ENCODE measurements at regions not wholly inside any gene's neighbourhood (a gene's known extent, or its start where the extent isn't known, plus 50 kb on each side); places are given as distances from the start of the nearest gene placed in this dataset.
"Not testable (repeated sequence)": the region's sequence is repeated elsewhere in the genome, so short reads cannot be mapped to it uniquely, and the experiment has no call there.

GRCh38 chr1:194476351-194476750 is 1289.9 kb upstream of the B3GALT2 start:
- DNase-seq, result no peak

DNA sequence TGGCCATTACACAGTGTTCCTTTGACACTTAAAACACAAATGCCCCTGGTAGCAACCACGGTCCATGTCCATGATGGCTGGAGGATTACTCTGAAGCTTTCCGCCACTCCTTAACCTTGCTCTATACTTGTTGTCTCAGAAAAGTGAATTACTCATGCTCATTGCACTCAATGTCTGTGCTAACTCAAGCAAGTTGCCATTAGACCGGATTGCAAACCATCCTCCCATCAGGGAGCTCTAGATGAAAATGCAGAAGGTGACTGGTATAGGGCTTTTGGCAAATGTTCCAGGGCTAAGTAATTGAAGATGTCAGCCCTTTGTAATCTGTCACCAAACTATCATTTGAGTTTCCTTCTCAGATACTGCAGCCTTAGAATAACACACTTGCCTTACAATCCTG is 1288.3 kb upstream of the B3GALT2 start:
- peak; percentile 97 for DNase-seq

GRCh38 chr1:194473766-194474165 is 1287.4 kb upstream of the B3GALT2 start:
- DNase-seq, result peak; percentile 80

DNA sequence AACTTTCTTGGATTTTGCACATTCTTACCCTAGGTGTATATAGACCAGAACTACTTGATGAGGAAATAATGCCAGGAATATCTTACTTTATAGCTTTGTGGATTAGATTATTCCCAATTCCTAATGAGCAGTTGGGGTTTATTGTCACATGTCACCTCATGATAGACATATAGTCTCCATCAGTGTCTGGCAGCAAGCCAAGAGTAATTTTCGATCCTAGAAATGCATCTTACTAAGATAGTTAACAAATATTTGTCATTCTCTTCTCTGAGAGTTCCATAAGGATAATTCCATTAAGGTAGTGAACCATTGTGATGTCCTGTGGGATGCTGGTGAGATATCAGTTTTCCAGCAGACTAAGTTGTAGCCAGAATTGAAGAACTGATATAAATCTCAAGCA is 1282.9 kb upstream of the B3GALT2 start:
- no peak for DNase-seq

- no peak for DNase-seq
Measured at GRCh38 chr1:194466706-194467105, 1280.3 kb upstream of the B3GALT2 start.

DNA sequence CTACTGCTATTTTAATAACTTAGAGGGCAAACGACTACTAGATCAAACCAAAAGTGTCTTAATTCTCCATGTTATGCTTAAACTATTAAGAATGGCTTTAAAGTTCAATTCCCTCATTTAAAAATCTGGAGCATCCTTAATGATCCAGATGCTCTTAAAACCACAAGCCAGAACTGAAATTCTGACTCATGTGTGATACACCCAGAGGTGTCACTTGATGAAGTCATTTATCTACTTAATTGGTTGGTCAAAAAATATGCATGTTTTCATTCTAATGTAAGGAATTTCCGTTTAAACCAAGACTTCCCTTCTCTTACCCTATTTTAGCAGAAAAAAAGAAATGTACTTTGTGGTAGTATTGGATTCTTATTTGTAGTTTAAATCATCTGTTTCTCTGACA is 1261.2 kb upstream of the B3GALT2 start:
- DNase-seq, result no peak

GRCh38 chr1:194445244-194445643 is 1258.8 kb upstream of the B3GALT2 start:
- no peak for DNase-seq

- DNase-seq, result peak; percentile 60
Measured at GRCh38 chr1:194442901-194443575, 1256.6 kb upstream of the B3GALT2 start.

- DNase-seq, result no peak
Measured at GRCh38 chr1:194437135-194437534, 1250.7 kb upstream of the B3GALT2 start.

DNA sequence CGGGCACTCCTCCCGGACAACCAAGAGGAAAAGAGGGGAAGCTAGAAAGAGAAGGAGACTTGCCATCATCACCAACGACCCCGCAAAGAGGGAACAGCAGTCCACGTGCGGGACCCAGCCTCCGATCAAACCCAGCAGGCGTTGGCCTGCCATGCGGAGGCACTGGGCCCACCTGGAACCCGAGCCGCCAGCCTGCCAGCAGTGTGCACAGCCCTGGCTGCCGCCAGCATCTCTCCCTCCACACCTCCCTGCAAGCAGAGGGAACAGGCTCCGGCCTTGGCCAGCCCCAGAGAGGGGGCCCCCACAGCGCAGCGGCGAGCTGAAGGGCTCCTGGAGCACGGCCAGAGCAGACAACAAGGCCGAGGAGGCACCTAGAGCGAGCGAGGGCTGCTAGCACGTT is 1244.7 kb upstream of the B3GALT2 start:
- no peak for DNase-seq

DNA sequence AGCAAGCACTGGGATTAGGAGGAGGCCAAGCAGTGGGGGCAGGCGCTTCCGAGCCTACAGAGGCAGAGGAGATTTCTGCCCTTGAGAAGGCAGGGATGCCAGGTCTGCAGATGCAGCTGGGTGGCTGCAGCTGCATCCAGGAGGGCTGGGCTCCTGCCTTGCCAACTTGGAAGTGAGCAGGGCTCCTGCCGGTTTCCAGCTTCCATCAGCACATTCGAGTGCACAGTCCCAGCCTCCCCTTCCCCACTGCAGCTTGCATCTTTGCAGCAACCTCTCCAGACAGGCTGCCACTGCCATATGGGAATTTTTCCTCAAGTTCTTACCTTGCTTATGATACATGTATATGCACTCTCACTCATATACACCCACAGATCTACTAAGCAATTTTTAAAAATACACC is 1234.3 kb upstream of the B3GALT2 start:
- no peak for DNase-seq

DNA sequence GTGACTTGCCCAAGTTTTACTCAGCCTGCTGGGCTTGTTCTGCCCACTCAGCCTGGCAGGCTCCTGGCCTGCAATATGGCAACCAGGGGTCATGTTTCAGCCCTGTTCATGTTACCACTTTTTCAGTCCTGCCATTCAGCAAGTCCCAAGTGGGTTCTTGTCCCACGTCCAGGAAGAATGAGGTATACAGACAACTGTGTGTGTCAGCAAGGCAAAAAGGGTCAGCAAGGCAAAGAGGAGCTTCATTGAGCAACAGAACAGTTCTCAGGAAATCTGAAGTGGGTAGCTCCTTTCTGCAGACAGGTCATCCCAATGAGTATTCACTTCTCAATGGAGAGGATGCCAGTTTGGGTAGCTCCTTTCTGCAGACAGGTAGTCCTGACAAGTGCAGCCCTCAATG is 1233.3 kb upstream of the B3GALT2 start:
- DNase-seq, result no peak

DNA sequence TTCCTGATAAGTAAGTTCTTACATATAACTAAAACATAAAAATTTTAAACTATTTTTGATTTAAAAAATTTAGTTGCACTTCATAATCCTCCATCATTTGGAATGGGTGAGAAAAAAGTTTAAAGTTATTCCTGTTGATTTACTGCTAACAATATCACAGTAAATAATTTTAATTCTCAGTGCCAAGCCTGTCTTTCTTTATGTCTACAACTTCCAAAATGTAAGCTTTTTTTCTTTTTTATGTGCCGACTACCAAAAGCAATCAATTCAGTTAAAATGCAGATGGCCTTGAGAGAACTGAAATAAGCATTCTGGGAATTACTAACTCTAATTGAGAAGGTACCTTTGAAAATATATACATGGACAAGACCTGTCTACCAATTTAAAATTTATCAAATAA is 1224.3 kb upstream of the B3GALT2 start:
- no peak for DNase-seq

GRCh38 chr1:194407238-194407637 is 1220.8 kb upstream of the B3GALT2 start:
- not testable (repeated sequence) for DNase-seq

DNA sequence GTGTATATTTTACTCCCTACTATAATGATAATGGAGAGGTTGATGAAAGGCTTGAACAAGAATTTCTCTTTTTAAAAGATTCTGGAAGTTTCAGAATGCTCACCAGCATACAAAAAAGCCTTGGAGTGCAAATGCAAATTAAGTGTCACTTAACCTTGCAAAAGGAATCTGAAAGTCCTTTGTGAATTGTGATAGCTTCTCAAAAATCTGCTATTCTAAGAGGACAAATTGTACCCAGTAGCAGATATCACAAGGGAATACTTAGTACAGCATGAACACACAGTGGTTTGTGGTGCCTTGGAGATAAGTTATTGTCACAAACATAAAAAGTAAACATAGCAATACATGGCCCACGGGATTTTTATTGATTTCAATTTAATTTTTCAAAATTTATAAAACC is 1208.3 kb upstream of the B3GALT2 start:
- no peak for DNase-seq

DNA sequence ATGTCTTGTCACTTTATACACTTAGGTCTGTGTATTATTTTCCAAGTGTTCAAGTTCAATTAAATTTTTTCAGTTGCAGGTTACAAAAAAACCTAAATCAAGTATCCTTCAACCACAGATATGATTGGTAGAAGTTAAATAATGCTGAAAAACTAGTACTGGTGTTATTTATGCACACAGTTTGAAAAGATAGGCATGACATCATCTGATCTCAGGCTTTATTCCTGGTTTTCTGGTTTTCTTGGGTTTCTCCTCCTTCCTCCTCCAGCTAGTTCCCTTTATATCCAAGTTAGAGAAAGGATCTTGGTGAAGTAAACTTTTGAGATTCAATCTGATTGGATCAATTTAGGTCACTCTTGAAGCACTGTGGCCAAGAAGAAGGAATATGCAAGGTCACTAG is 1201.1 kb upstream of the B3GALT2 start:
- no peak for DNase-seq

DNA sequence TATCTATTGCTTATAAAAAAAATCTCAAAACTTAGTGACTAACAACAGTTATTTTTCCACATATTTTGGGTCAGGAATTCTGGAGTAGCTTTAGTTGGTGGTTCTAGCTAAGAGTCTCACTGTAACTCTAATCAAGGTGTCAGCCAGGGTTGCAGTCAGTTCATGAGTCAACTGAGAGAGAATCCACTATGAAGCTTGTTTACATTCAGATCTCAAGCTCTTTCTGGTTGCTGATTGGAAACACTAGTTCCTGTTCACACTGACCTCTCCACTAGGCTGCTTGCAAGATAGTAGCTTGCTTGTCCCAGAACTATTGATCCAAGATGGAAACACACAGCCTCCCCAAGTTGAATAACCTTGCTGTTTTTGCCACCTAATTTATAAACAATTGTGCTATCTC is 1192.1 kb upstream of the B3GALT2 start:
- DNase-seq, result no peak

DNA sequence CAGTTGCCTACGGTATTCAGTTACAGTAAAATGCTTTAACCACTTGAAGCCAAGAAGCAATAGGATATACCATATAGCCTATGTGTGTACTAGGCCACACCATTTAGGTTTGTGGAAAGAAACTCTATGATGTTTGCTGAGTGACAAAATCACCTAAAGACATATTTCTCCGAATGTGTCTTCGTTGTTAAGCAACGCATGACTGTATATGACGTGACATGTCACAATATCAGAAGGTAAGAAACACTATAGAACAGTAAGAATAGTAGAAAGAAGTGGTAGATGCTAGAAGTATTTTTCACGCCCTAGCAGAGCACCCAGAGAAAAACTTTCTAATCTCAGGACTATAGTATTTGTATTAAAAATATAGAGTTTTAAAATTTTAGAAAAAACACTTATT is 1188.2 kb upstream of the B3GALT2 start:
- no peak for DNase-seq

DNA sequence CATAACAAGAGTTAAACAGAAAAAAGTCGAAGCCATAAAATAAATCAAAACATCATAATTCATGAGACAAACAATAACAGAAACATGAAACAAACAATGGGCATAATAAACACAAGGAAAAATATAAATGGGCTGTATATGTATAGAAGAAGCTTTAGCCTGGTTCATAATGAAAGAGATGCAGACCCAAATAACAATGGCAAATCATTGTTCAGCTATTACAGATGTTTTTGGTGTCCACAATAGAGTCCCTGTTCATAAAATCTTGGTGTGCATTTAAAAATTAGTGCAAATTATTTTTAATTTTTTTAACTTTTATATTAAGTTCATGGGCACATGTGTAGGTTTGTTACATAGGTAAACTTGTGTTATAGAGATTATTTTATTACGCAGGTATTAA is 1185.9 kb upstream of the B3GALT2 start:
- DNase-seq, result no peak

DNA sequence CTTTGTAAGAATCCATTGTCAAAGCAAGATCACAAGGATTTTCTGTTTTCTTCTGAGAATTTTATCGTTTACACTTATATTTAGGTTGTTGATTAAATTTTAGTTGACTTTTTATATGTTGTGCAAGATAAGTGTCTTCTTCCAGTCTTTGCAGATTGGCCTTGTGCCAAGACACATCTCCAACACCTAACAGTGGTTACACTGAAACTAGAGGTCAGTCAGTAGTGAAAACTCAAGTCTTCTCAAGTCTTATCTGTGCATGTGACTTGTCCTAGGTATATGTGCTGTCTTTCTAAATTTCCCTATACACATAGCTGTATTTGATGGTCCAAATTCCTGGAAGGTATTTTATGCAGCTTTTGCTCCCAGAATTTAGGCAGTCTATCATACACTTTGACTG is 1183.2 kb upstream of the B3GALT2 start:
- no peak for DNase-seq

DNA sequence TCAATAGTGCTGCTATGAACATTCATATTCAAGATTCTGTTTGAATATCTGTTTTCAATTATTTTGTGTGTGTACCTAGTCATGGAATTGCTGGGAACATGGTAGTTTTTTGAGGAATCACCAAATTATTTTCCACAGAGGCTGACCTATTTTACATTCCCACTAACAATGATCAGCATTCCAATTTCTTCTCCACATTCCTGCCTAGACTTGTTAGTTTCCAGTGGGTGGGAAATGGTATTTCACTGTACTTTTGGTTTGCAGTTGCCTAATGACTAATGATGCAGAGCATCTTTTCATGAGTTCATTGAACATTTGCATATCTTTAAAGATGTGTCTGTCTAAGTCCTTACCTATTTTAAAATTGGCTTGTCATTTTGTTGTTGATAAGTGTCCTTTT is 1182.6 kb upstream of the B3GALT2 start:
- DNase-seq, result no peak

DNA sequence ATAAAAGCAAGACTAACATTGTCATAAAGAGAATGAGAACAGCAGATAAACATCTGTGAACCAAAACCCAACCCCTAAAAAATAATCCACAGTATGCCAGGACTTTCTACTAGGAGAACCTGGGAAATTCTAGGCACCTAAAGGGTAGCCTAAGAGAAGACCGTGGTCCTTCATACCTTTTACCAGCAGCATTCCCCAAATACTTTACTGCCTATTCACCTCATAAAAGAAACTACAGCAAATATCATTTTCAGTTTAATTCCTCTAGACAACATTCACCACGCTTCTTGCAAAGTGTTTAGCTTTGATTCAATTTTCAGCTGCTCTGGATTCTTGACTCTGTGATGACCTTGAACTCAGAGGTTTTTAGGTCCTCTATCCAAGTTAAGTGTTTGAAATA is 1180.7 kb upstream of the B3GALT2 start:
- DNase-seq, result no peak

DNA sequence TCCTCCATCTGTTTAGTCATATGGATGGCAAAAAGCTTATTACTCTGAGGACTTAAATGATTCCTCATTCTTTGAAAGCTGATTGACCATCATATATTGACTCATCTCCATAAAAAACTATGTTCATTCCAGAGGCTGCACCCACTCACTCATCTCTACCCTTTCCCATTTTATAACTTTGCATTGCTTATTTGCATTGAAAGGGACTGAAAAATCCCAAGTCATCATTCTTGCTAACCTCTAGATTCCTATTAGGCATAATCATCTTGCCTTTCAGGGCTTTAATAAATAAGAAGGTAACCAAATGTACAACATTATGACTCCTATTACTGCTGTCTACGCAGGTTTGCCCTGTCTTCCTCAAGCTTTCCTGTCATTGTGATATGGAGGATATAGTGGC is 1180.3 kb upstream of the B3GALT2 start:
- DNase-seq, result no peak

DNA sequence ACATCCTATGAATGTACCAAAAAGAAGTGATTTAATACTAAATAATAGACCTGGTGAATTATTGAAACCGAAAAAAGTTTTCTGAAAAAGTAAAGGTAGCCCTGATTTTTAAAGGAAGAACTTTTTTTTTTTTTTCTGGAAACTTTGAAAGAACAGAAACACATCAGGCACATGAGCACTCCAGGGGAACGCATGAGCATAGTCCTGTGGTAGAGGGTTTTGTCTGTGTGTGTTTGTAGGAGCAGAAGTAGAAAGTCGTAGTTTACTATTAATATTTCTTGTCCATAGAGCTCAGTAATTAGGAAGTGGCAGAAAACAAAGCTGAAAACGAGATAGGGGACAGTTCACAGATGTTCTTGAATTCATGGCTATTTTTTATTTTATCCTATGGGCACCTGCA is 1175.9 kb upstream of the B3GALT2 start:
- no peak for DNase-seq

GRCh38 chr1:194361374-194362131 is 1175.1 kb upstream of the B3GALT2 start:
- DNase-seq, result no peak

Measured in NCI-H446 treated with DMSO at 0.1 percent for 48 hours (cell line).